ENCODE measurements at regions not wholly inside any gene's neighbourhood (a gene's known extent, or its start where the extent isn't known, plus 50 kb on each side); places are given as distances from the start of the nearest gene placed in this dataset.

- Histone ChIP-seq H3K4me1 (ENCODE audit: control insufficient read depth, low read length) (no peaks in the 10 kb centered on the region), H3K4me3 (ENCODE audit: low read length) (no peak overlapping the region), H3K27ac (ENCODE audit: low read depth, low read length) (no peak overlapping the region), H3K9me2 (replicated peaks; ENCODE audit: control insufficient read depth, low read length) (no peaks in the 10 kb centered on the region), H3K27me3 (ENCODE audit: control insufficient read depth, low read length) (no peaks in the 10 kb centered on the region), H4K20me1 (ENCODE audit: control insufficient read depth, insufficient read depth, low read depth, low read length) (no peaks in the 10 kb centered on the region), H3K9me3 (ENCODE audit: control insufficient read depth, insufficient read depth, low read length) (no peaks in the 10 kb centered on the region), H3K4me2 (ENCODE audit: low read length) (no peak overlapping the region), H3F3A (ENCODE audit: control insufficient read depth, insufficient read depth) (no peaks in the 10 kb centered on the region), H3K79me2 (ENCODE audit: control insufficient read depth, low read length) (no peaks in the 10 kb centered on the region), H3K36me3 (ENCODE audit: control insufficient read depth, low read length) (no peaks in the 10 kb centered on the region)
- no peak for TF ChIP-seq CTCF (IDR thresholded peaks at IDR 0.05; ENCODE audit: low read depth, low read length, poor library complexity, severe bottlenecking)
- TF ChIP-seq EZH2phosphoT487 (IDR thresholded peaks at IDR 0.05; ENCODE audit: borderline replicate concordance, low read length), result no peak
Measured at GRCh38 chr4:96483308-96484030, 643.6 kb downstream of the PDHA2 start.

- Histone ChIP-seq H3K79me2 (ENCODE audit: control insufficient read depth, low read length) (no peaks in the 10 kb centered on the region), H3K9me3 (ENCODE audit: control insufficient read depth, insufficient read depth, low read length) (no peaks in the 10 kb centered on the region), H3K4me2 (ENCODE audit: low read length) (no peak overlapping the region), H3K27ac (ENCODE audit: low read depth, low read length) (no peak overlapping the region), H3F3A (ENCODE audit: control insufficient read depth, insufficient read depth) (no peaks in the 10 kb centered on the region), H3K27me3 (ENCODE audit: control insufficient read depth, low read length) (no peaks in the 10 kb centered on the region), H3K9me2 (replicated peaks; ENCODE audit: control insufficient read depth, low read length) (no peaks in the 10 kb centered on the region), H3K4me3 (ENCODE audit: low read length) (no peak overlapping the region), H4K20me1 (ENCODE audit: control insufficient read depth, insufficient read depth, low read depth, low read length) (no peaks in the 10 kb centered on the region), H3K4me1 (ENCODE audit: control insufficient read depth, low read length) (no peaks in the 10 kb centered on the region), H3K36me3 (ENCODE audit: control insufficient read depth, low read length) (no peaks in the 10 kb centered on the region)
- TF ChIP-seq EZH2phosphoT487 (IDR thresholded peaks at IDR 0.05; ENCODE audit: borderline replicate concordance, low read length), result no peak
- TF ChIP-seq CTCF (IDR thresholded peaks at IDR 0.05; ENCODE audit: low read depth, low read length, poor library complexity, severe bottlenecking), result no peak
Measured at GRCh38 chr4:96486563-96486962, 646.7 kb downstream of the PDHA2 start.

- no peak overlapping the region for H3K27ac ChIP-seq (ENCODE audit: low read depth, low read length)
- no peaks in the 10 kb centered on the region for H3K9me3 ChIP-seq (ENCODE audit: control insufficient read depth, insufficient read depth, low read length)
- no peak overlapping the region for H3K4me3 ChIP-seq (ENCODE audit: low read length)
- H3F3A ChIP-seq (ENCODE audit: control insufficient read depth, insufficient read depth), result no peaks in the 10 kb centered on the region
- no peaks in the 10 kb centered on the region for H3K36me3 ChIP-seq (ENCODE audit: control insufficient read depth, low read length)
- H4K20me1 ChIP-seq (ENCODE audit: control insufficient read depth, insufficient read depth, low read depth, low read length), result no peaks in the 10 kb centered on the region
- H3K4me2 ChIP-seq (ENCODE audit: low read length), result no peak overlapping the region
- no peaks in the 10 kb centered on the region for H3K4me1 ChIP-seq (ENCODE audit: control insufficient read depth, low read length)
- no peaks in the 10 kb centered on the region for H3K79me2 ChIP-seq (ENCODE audit: control insufficient read depth, low read length)
- no peak for TF ChIP-seq EZH2phosphoT487 (IDR thresholded peaks at IDR 0.05; ENCODE audit: borderline replicate concordance, low read length)
- no peak for TF ChIP-seq CTCF (IDR thresholded peaks at IDR 0.05; ENCODE audit: low read depth, low read length, poor library complexity, severe bottlenecking)
- no peaks in the 10 kb centered on the region for H3K9me2 ChIP-seq (replicated peaks; ENCODE audit: control insufficient read depth, low read length)
- H3K27me3 ChIP-seq (ENCODE audit: control insufficient read depth, low read length), result no peaks in the 10 kb centered on the region
Measured at GRCh38 chr4:96497621-96498020, 657.7 kb downstream of the PDHA2 start.

Data from DOHH2 (cell line).